ENCODE measurements at regions not wholly inside any gene's neighbourhood (a gene's known extent, or its start where the extent isn't known, plus 50 kb on each side); places are given as distances from the start of the nearest gene placed in this dataset.

GRCh38 chr2:21567395-21567794 is 443.6 kb downstream of the TDRD15 start:
- H3K79me2 ChIP-seq (ENCODE audit: insufficient read depth, low read length) = no peaks in the 10 kb centered on the region
- H4K20me1 ChIP-seq (ENCODE audit: insufficient read depth, low read length) = no peaks in the 10 kb centered on the region
- no peaks in the 10 kb centered on the region for H3K9me3 ChIP-seq (ENCODE audit: insufficient read depth, low read length, severe bottlenecking)
- no peak overlapping the region for H3K27ac ChIP-seq (ENCODE audit: low read length)
- H3K4me3 ChIP-seq (ENCODE audit: low read depth in 1 of 2, low read length in 2 of 2) = no peak overlapping the region
- ATAC-seq (ENCODE audit: insufficient read depth, low read depth) (no peak), DNase-seq (no peak)
- no peak overlapping the region for H3K9ac ChIP-seq (ENCODE audit: low read depth, low read length)
- H3K4me1 ChIP-seq (ENCODE audit: insufficient read depth, low read length) = no peaks in the 10 kb centered on the region
- no peak for TF ChIP-seq EZH2 (IDR thresholded peaks at IDR 0.05; ENCODE audit: borderline replicate concordance, low read depth, low read length, severe bottlenecking)
- TF ChIP-seq CTCF (IDR thresholded peaks at IDR 0.05; ENCODE audit: borderline replicate concordance, extremely low read depth, low read length, poor library complexity, severe bottlenecking) = no peak
- no peak overlapping the region for H3K4me2 ChIP-seq (ENCODE audit: insufficient read depth, low read length)
- no peak overlapping the region for H2AFZ ChIP-seq (ENCODE audit: low read depth, low read length)
- no peaks in the 10 kb centered on the region for H3K36me3 ChIP-seq (ENCODE audit: insufficient read depth, low read length)
- no peaks in the 10 kb centered on the region for H3K27me3 ChIP-seq (ENCODE audit: insufficient read depth, low read length, poor library complexity)

GRCh38 chr2:21571686-21572085 is 447.9 kb downstream of the TDRD15 start:
- no peaks in the 10 kb centered on the region for H3K9me3 ChIP-seq (ENCODE audit: insufficient read depth, low read length, severe bottlenecking)
- H3K9ac ChIP-seq (ENCODE audit: low read depth, low read length) = no peak overlapping the region
- no peak overlapping the region for H3K27ac ChIP-seq (ENCODE audit: low read length)
- no peaks in the 10 kb centered on the region for H3K4me1 ChIP-seq (ENCODE audit: insufficient read depth, low read length)
- H4K20me1 ChIP-seq (ENCODE audit: insufficient read depth, low read length) = no peaks in the 10 kb centered on the region
- TF ChIP-seq EZH2 (IDR thresholded peaks at IDR 0.05; ENCODE audit: borderline replicate concordance, low read depth, low read length, severe bottlenecking) (no peak), CTCF (IDR thresholded peaks at IDR 0.05; ENCODE audit: borderline replicate concordance, extremely low read depth, low read length, poor library complexity, severe bottlenecking) (no peak)
- DNase-seq = no peak
- no peak for ATAC-seq (ENCODE audit: insufficient read depth, low read depth)
- H3K4me2 ChIP-seq (ENCODE audit: insufficient read depth, low read length) = no peak overlapping the region
- H3K4me3 ChIP-seq (ENCODE audit: low read depth in 1 of 2, low read length in 2 of 2) = no peak overlapping the region
- H2AFZ ChIP-seq (ENCODE audit: low read depth, low read length) = no peak overlapping the region
- no peaks in the 10 kb centered on the region for H3K36me3 ChIP-seq (ENCODE audit: insufficient read depth, low read length)
- no peaks in the 10 kb centered on the region for H3K79me2 ChIP-seq (ENCODE audit: insufficient read depth, low read length)
- H3K27me3 ChIP-seq (ENCODE audit: insufficient read depth, low read length, poor library complexity) = no peaks in the 10 kb centered on the region

GRCh38 chr2:21580391-21580790 is 456.6 kb downstream of the TDRD15 start:
- no peaks in the 10 kb centered on the region for H3K9me3 ChIP-seq (ENCODE audit: insufficient read depth, low read length, severe bottlenecking)
- DNase-seq = no peak
- H3K4me3 ChIP-seq (ENCODE audit: low read depth in 1 of 2, low read length in 2 of 2) = no peak overlapping the region
- H3K79me2 ChIP-seq (ENCODE audit: insufficient read depth, low read length) = no peaks in the 10 kb centered on the region
- H3K4me2 ChIP-seq (ENCODE audit: insufficient read depth, low read length) = no peak overlapping the region
- TF ChIP-seq CTCF (IDR thresholded peaks at IDR 0.05; ENCODE audit: borderline replicate concordance, extremely low read depth, low read length, poor library complexity, severe bottlenecking) = no peak
- no peak for TF ChIP-seq EZH2 (IDR thresholded peaks at IDR 0.05; ENCODE audit: borderline replicate concordance, low read depth, low read length, severe bottlenecking)
- no peaks in the 10 kb centered on the region for H4K20me1 ChIP-seq (ENCODE audit: insufficient read depth, low read length)
- H3K9ac ChIP-seq (ENCODE audit: low read depth, low read length) = no peak overlapping the region
- H3K36me3 ChIP-seq (ENCODE audit: insufficient read depth, low read length) = no peaks in the 10 kb centered on the region
- H3K4me1 ChIP-seq (ENCODE audit: insufficient read depth, low read length) = no peaks in the 10 kb centered on the region
- no peak for ATAC-seq (ENCODE audit: insufficient read depth, low read depth)
- H3K27me3 ChIP-seq (ENCODE audit: insufficient read depth, low read length, poor library complexity) = no peaks in the 10 kb centered on the region
- H3K27ac ChIP-seq (ENCODE audit: low read length) = no peak overlapping the region
- H2AFZ ChIP-seq (ENCODE audit: low read depth, low read length) = no peak overlapping the region

- H3K9ac ChIP-seq (ENCODE audit: low read depth, low read length) = no peak overlapping the region
- H3K9me3 ChIP-seq (ENCODE audit: insufficient read depth, low read length, severe bottlenecking) = no peaks in the 10 kb centered on the region
- H3K36me3 ChIP-seq (ENCODE audit: insufficient read depth, low read length) = no peaks in the 10 kb centered on the region
- no peaks in the 10 kb centered on the region for H3K27me3 ChIP-seq (ENCODE audit: insufficient read depth, low read length, poor library complexity)
- no peak overlapping the region for H3K4me2 ChIP-seq (ENCODE audit: insufficient read depth, low read length)
- no peak for TF ChIP-seq EZH2 (IDR thresholded peaks at IDR 0.05; ENCODE audit: borderline replicate concordance, low read depth, low read length, severe bottlenecking)
- no peak for TF ChIP-seq CTCF (IDR thresholded peaks at IDR 0.05; ENCODE audit: borderline replicate concordance, extremely low read depth, low read length, poor library complexity, severe bottlenecking)
- DNase-seq (no peak), ATAC-seq (ENCODE audit: insufficient read depth, low read depth) (no peak)
- H2AFZ ChIP-seq (ENCODE audit: low read depth, low read length) = no peak overlapping the region
- no peaks in the 10 kb centered on the region for H4K20me1 ChIP-seq (ENCODE audit: insufficient read depth, low read length)
- H3K79me2 ChIP-seq (ENCODE audit: insufficient read depth, low read length) = no peaks in the 10 kb centered on the region
- H3K27ac ChIP-seq (ENCODE audit: low read length) = no peak overlapping the region
- H3K4me1 ChIP-seq (ENCODE audit: insufficient read depth, low read length) = no peaks in the 10 kb centered on the region
- H3K4me3 ChIP-seq (ENCODE audit: low read depth in 1 of 2, low read length in 2 of 2) = no peak overlapping the region
Observed at GRCh38 chr2:21585881-21586280, 462.1 kb downstream of the TDRD15 start.

Measured in DND-41 (cell line).